Astrocyte of the spinal cord (primary cell): ENCODE measurements at regions not wholly inside any gene's neighbourhood (a gene's known extent, or its start where the extent isn't known, plus 50 kb on each side); places are given as distances from the start of the nearest gene placed in this dataset.

Source experiments
- DNase-seq: peaks from one replicate; pipeline ENCODE4 v3.0.0; 2011; ENCODE audit warnings: low read depth, low spot score
- H3K4me3 ChIP-seq: 2 replicates; pipeline ENCODE4 v1.5.1; 2011; ENCODE audit warnings: low read depth, mild to moderate bottlenecking, low read length, moderate library complexity
- in situ Hi-C: cut with HindIII; loops from 2 replicates; pipeline ENCODE4 v1.10.0; 2017; ENCODE audit warnings: low sequenced_read_pairs
- TF ChIP-seq, protein P1 (sequence below): IDR thresholded peaks from 2 replicates; pipeline ENCODE4 v1.5.1; 2012; ENCODE audit warnings: low read depth, mild to moderate bottlenecking, low read length, inconsistent platforms

DNA sequence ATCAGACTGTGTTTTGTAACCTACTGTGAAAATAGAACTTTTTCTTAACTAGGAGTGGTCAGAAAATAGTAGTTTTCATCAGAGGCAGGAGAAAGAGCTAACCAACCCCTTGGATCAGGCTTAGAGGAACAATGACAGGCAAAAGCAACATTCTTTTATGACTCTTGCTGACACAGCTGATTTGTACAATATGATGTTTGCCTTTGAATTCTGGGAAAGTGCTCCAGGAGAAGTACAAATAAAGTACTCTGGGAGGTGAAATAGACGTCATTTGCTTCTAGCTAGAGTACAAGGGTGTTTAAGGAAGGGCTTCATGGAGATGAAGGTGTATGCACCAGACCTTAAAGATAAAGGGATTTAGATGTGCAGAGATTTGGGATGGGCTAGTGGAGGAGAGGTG lies 75.1 kb upstream of the KIAA1217 start:
- DNase-seq: no peak

DNA sequence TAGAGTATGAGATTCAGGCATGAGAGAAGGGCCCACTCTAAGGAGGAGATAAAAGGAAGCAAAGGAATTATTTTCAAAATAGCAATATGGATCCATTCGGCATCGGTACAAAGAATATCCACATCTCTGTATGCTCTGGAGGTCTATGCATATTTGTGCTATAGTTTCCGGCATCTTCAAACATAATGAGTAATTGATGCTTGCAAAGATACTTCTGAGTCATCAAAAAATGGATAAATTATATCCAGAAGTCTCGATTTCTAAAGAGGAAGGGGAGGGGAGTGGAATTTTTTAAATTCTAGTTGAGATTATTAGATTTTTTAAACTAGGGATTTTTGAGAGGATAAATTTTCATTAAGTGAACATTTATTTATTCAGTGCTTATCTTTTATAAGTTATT lies 72.9 kb upstream of the KIAA1217 start:
- TF ChIP-seq, protein P1, sequence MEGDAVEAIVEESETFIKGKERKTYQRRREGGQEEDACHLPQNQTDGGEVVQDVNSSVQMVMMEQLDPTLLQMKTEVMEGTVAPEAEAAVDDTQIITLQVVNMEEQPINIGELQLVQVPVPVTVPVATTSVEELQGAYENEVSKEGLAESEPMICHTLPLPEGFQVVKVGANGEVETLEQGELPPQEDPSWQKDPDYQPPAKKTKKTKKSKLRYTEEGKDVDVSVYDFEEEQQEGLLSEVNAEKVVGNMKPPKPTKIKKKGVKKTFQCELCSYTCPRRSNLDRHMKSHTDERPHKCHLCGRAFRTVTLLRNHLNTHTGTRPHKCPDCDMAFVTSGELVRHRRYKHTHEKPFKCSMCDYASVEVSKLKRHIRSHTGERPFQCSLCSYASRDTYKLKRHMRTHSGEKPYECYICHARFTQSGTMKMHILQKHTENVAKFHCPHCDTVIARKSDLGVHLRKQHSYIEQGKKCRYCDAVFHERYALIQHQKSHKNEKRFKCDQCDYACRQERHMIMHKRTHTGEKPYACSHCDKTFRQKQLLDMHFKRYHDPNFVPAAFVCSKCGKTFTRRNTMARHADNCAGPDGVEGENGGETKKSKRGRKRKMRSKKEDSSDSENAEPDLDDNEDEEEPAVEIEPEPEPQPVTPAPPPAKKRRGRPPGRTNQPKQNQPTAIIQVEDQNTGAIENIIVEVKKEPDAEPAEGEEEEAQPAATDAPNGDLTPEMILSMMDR: no peak
- in situ Hi-C loops: no loop called here
- no peak for DNase-seq

More for the DNA sequence above, 75.1 kb upstream of the KIAA1217 start:
- TF ChIP-seq, protein P1: no peak
- no peak overlapping the region for H3K4me3 ChIP-seq
- in situ Hi-C loops: no loop called here

DNA sequence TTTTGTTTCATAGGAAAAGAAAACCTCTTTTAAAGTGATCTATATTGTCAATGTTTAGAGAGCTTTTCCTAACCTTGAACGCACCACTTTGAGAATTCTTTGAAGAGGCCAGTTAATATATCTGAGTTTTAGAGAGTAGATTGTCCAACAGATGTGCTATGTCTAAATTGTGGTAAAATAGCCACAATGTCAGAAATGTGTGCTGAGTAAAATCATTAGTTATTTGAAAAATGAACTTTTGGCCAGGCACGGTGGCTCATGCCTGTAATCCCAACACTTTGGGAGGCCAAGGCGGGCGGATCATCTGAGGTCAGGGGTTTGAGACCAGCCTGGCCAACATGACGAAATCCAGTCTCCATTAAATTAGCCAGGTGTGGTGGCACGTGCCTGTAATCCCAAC lies 61.6 kb upstream of the KIAA1217 start:
- in situ Hi-C loops: no loop called here
- TF ChIP-seq, protein P1: no peak
- H3K4me3 ChIP-seq: no peak overlapping the region
- DNase-seq: no peak

More for the DNA sequence above, 72.9 kb upstream of the KIAA1217 start:
- no peak overlapping the region for H3K4me3 ChIP-seq

DNA sequence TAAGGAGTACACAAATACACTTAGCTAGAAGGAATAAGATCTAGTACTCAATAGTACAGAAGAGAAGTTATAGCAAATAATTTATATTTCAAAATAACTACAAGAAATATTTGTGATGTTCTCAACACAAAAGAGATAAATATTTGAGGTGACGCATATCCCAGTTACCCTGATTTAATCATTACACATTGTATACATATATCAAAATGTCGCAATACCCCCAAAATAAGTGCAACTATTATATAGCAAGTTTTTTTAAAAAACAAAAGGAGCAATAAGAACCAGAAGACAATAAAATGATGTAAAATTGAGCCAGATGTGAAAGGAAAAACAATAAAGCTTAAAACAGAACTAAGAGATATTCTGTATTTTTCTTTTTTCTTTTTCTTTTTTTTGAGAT lies 59.3 kb upstream of the KIAA1217 start:
- no peak overlapping the region for H3K4me3 ChIP-seq
- TF ChIP-seq, protein P1: no peak
- in situ Hi-C loops: no loop called here
- DNase-seq: no peak

DNA sequence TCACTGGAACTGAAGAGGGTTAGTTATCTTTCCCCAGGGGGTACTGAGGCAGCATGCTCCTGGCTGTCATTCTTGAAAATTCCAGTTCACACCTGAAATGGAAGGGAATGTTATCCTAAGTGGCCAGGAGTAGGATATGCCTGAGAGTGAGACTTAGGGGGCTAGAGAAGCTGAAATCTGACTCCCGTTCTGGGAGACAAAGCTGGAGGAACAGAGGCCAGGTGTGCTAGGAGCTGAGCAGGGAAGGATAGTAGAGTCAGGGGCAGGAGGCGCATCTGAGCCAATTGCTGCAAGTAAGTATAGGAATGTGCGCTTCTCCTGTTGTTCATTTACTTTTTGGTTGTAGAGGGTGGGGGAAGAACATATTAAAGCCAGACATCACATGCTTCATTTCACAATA lies 58.1 kb upstream of the KIAA1217 start:
- DNase-seq: no peak
- no peak overlapping the region for H3K4me3 ChIP-seq
- TF ChIP-seq, protein P1: no peak
- in situ Hi-C loops: no loop called here

DNA sequence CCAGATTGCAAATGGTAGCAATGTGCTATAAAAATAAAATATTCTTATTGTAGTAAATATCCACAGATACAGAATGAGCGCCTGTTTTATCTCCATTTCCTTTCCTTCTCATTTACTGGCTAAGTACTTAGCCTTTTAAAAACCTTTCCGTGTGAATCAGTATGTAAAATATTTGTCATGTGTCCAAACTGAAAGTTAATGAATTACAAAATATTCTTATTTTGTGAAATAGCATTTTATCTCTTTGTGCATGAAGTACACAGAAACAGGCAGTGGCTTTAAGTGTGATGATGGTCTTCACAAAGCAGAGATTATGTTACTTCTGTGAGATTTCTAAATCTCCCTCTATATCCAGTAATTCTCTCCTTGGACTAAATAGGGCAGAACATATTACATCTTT lies 56.7 kb upstream of the KIAA1217 start:
- no peak for DNase-seq
- in situ Hi-C loops: no loop called here
- TF ChIP-seq, protein P1: no peak
- H3K4me3 ChIP-seq: no peak overlapping the region

DNA sequence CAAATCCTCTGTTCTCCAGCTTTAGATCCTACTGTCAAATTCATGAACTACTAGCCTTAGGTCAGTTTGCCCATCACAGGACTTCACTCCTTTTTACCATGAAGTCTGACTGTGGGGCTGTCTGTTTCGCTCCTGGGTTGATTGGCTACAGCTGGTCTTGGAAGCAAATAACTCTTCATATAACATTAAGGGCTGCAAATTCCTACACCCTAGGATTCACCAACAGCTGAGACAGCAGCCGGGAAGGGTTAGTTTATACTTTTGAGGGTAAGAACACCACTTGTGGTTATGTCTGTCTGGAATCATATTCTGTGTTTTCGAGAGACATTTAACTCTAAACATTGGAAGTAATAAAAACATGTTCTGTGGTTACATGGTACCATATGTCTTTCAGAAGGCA lies 55.9 kb upstream of the KIAA1217 start:
- TF ChIP-seq, protein P1: no peak
- in situ Hi-C loops: no loop called here

More for the DNA sequence above, 55.9 kb upstream of the KIAA1217 start:
- DNase-seq: peak; percentile 36
- H3K4me3 ChIP-seq: no peak overlapping the region
